MCF 10A (cell line): ENCODE measurements at regions not wholly inside any gene's neighbourhood (a gene's known extent, or its start where the extent isn't known, plus 50 kb on each side); places are given as distances from the start of the nearest gene placed in this dataset.

Source experiments
- BruUV-seq: library from RNA; stranded (reverse); fragments of 400-500 nt; replicated peaks from 2 replicates; lab custom pipeline; 2021; lab: Mats Ljungman, UMichigan
- CTCF ChIA-PET: fragments of 300-600 bp; sonication (Branson Sonifier 250); formaldehyde crosslinking; extraction: SDS; loops from one replicate; lab custom pipeline; 2021; ENCODE audit warnings: antibody characterized with exemption, inconsistent platforms; lab: Yijun Ruan, JAX
- POLR2A ChIA-PET: fragments of 300-600, 350-650 bp; sonication (Branson Sonifier 250); formaldehyde crosslinking; extraction: SDS; loops from one replicate; lab custom pipeline; 2020; ENCODE audit warnings: antibody characterized with exemption, inconsistent platforms; lab: Yijun Ruan, JAX
- DNase-seq: peaks from one replicate; pipeline ENCODE4 v3.0.0-alpha.2; 2018; ENCODE audit not compliant: unreplicated experiment
- H3K27ac Mint-ChIP-seq: one replicate; pipeline ENCODE4 v1.8.0; 2022; ENCODE audit warnings: mild to moderate bottlenecking, low read depth, mixed read lengths; ENCODE audit not compliant: unreplicated experiment
- H3K27me3 Mint-ChIP-seq: one replicate; pipeline ENCODE4 v1.8.0; 2022; ENCODE audit warnings: mixed read lengths; ENCODE audit not compliant: insufficient read depth, unreplicated experiment
- H3K36me3 Mint-ChIP-seq: one replicate; pipeline ENCODE4 v1.8.0; 2022; ENCODE audit warnings: mild to moderate bottlenecking, moderate library complexity, mixed read lengths; ENCODE audit not compliant: insufficient read depth, unreplicated experiment
- H3K4me1 Mint-ChIP-seq: one replicate; pipeline ENCODE4 v1.8.0; 2022; ENCODE audit warnings: mixed read lengths; ENCODE audit not compliant: insufficient read depth, unreplicated experiment
- H3K4me3 Mint-ChIP-seq: one replicate; pipeline ENCODE4 v1.8.0; 2022; ENCODE audit warnings: mild to moderate bottlenecking, moderate library complexity, mixed read lengths; ENCODE audit not compliant: unreplicated experiment
- H3K9me3 Mint-ChIP-seq: one replicate; pipeline ENCODE4 v1.8.0; 2022; ENCODE audit warnings: mixed read lengths; ENCODE audit not compliant: unreplicated experiment
- intact Hi-C: fragments of 100-400 bp; cut with micrococcal nuclease; formaldehyde crosslinking; loops from 2 replicates; pipeline ENCODE4 v1.14.1; 2022
- TF ChIP-seq, protein P1 (sequence below): fragments of 200-600 bp; IDR thresholded peaks from one replicate; pipeline ENCODE4 v1.8.0; 2022; ENCODE audit warnings: antibody characterized with exemption, mild to moderate bottlenecking; ENCODE audit not compliant: unreplicated experiment

- POLR2A ChIA-PET = no interaction called here
- H3K27me3 Mint-ChIP-seq = peaks cover 59% of the 10 kb centered on the region
- no peak overlapping the region for H3K4me3 Mint-ChIP-seq
- H3K27ac Mint-ChIP-seq = no peak overlapping the region
- TF ChIP-seq, protein P1, sequence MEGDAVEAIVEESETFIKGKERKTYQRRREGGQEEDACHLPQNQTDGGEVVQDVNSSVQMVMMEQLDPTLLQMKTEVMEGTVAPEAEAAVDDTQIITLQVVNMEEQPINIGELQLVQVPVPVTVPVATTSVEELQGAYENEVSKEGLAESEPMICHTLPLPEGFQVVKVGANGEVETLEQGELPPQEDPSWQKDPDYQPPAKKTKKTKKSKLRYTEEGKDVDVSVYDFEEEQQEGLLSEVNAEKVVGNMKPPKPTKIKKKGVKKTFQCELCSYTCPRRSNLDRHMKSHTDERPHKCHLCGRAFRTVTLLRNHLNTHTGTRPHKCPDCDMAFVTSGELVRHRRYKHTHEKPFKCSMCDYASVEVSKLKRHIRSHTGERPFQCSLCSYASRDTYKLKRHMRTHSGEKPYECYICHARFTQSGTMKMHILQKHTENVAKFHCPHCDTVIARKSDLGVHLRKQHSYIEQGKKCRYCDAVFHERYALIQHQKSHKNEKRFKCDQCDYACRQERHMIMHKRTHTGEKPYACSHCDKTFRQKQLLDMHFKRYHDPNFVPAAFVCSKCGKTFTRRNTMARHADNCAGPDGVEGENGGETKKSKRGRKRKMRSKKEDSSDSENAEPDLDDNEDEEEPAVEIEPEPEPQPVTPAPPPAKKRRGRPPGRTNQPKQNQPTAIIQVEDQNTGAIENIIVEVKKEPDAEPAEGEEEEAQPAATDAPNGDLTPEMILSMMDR = no peak
- BruUV-seq = no TSS peak
- intact Hi-C loops = no loop called here
- no peaks in the 10 kb centered on the region for H3K4me1 Mint-ChIP-seq
- CTCF ChIA-PET = no interaction called here
- H3K36me3 Mint-ChIP-seq = no peaks in the 10 kb centered on the region
- H3K9me3 Mint-ChIP-seq = no peaks in the 10 kb centered on the region
- no peak for DNase-seq
These were observed 657.8 kb upstream of the LINC00305 start for GRCh38 chr18:64806691-64807090.

DNA sequence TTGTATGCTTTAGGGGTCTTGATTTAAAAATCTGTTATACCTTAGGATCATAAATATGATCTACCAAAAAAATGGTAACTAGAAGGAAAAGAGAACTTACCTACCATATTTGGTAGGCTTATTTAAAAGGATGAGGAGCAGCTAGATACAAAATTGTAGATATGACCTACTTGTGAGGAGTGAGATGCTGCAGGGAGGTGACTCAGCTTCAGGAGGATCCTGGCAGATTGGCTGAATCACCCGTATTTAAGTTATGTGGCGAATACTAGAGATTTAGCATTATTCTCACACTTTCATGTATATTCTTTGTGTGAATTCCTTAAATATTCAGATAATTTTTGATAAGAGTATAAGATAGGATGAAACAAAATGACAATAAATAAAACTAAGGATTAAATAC is 657.3 kb upstream of the LINC00305 start:
- ChIA-PET POLR2A (no interaction called here), CTCF (no interaction called here)
- Mint-ChIP-seq H3K27ac (no peak overlapping the region), H3K9me3 (no peaks in the 10 kb centered on the region), H3K36me3 (no peaks in the 10 kb centered on the region), H3K27me3 (peaks cover 59% of the 10 kb centered on the region), H3K4me1 (no peaks in the 10 kb centered on the region), H3K4me3 (no peak overlapping the region)
- TF ChIP-seq, protein P1 = no peak
- peak; percentile 5 for DNase-seq
- no TSS peak for BruUV-seq
- intact Hi-C loops = no loop called here

DNA sequence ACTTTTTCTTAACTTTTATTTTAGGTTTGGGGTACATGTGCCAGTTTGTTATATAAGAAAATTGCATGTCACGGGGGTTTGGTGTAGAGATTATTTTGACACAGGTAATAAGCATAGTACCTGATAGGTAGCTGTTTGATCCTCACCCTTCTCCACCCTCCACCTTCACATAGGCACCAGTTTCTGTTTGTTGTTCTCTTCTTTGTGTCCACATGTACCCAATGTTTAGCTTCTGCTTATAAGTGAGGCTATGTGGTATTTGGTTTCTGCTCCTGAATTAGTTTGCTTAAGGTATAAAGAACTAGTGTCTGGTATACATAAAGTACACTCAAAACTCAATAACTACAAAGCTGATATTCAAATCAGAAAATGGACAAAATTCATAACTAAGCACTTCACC is 654.6 kb upstream of the LINC00305 start:
- intact Hi-C loops = no loop called here
- TF ChIP-seq, protein P1 = no peak
- POLR2A ChIA-PET = no interaction called here
- CTCF ChIA-PET = no interaction called here
- H3K27ac Mint-ChIP-seq = no peak overlapping the region
- no peak for DNase-seq
- BruUV-seq = no TSS peak
- H3K27me3 Mint-ChIP-seq = peaks cover 48% of the 10 kb centered on the region
- no peak overlapping the region for H3K4me3 Mint-ChIP-seq
- no peaks in the 10 kb centered on the region for H3K9me3 Mint-ChIP-seq
- H3K36me3 Mint-ChIP-seq = peaks cover 6% of the 10 kb centered on the region
- H3K4me1 Mint-ChIP-seq = no peaks in the 10 kb centered on the region

DNA sequence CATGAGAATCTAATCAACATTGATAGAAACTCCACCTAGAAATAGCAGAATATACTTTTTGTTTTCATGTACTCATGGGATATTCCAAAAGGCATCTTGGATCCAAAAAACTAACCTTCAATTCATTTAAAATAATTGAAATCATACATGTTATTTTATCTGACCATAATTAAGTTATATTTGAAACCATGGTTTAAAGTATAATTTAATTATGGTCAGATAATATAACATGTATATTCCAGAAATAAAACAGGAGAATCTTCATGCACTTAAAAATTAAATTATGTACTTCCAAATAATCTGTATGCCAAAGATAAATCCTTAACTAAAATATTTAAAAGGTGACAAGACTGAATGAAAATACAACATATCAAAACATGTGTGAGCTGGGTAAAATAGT is 651.3 kb upstream of the LINC00305 start:
- H3K9me3 Mint-ChIP-seq = no peaks in the 10 kb centered on the region
- H3K27ac Mint-ChIP-seq = no peak overlapping the region
- H3K4me1 Mint-ChIP-seq = no peaks in the 10 kb centered on the region
- DNase-seq = no peak
- H3K36me3 Mint-ChIP-seq = peaks cover 6% of the 10 kb centered on the region
- POLR2A ChIA-PET = interaction anchor here (0.7 kb wide), 2 partner anchors 24 to 660 kb away, joined by 4 to 5 read pairs; no protein-coding TSS in a partner anchor
- intact Hi-C loops = no loop called here
- TF ChIP-seq, protein P1 = no peak
- BruUV-seq = no TSS peak
- CTCF ChIA-PET = interaction anchor here (0.7 kb wide), 1 partner anchor 274 kb away, joined by 4 read pairs; no protein-coding TSS in a partner anchor
- H3K4me3 Mint-ChIP-seq = no peak overlapping the region
- H3K27me3 Mint-ChIP-seq = peaks cover 34% of the 10 kb centered on the region
